ENCODE measurements at regions not wholly inside any gene's neighbourhood (a gene's known extent, or its start where the extent isn't known, plus 50 kb on each side); places are given as distances from the start of the nearest gene placed in this dataset.

- TF ChIP-seq POLR2A (IDR thresholded peaks at IDR 0.05; ENCODE audit: low read depth, low read length) = no peak
- TF ChIP-seq POLR2AphosphoS5 (IDR thresholded peaks at IDR 0.05; ENCODE audit: low read depth, low read length) = no peak
- no peak for TF ChIP-seq PAX5 (IDR thresholded peaks at IDR 0.05; ENCODE audit: insufficient read depth, low read length, severe bottlenecking)
- TF ChIP-seq TAF1 (IDR thresholded peaks at IDR 0.05; ENCODE audit: low read depth, low read length) = no peak
Measured at GRCh38 chr5:147045290-147045689, 166.7 kb upstream of the PPP2R2B start.

Measured in GM12891 (cell line).